ENCODE measurements at regions not wholly inside any gene's neighbourhood (a gene's known extent, or its start where the extent isn't known, plus 50 kb on each side); places are given as distances from the start of the nearest gene placed in this dataset.

- TF ChIP-seq CTCF (conservative IDR thresholded peaks at IDR 0.05; ENCODE audit: low read depth, low read length) = no peak
- no peak for TF ChIP-seq EZH2 (IDR thresholded peaks at IDR 0.05; ENCODE audit: low read length, unreplicated experiment)
- no peak for TF ChIP-seq EZH2phosphoT487 (IDR thresholded peaks at IDR 0.05; ENCODE audit: borderline replicate concordance, low read length)
These were observed 120.2 kb downstream of the TLR5 start for GRCh38 chr1:223022641-223023473.

Measured in PC-3 (cell line).